K562 (cell line): ENCODE measurements at regions not wholly inside any gene's neighbourhood (a gene's known extent, or its start where the extent isn't known, plus 50 kb on each side); places are given as distances from the start of the nearest gene placed in this dataset.

Experiments used
- CTCF ChIP-seq, 3 experiments: IDR thresholded peaks in 2 of 3; conservative IDR thresholded peaks in 1 of 3; 2 replicates each; pipeline ENCODE4 v1.5.1; 2011 to 2012; ENCODE audit warnings: low read length in 3 of 3, mild to moderate bottlenecking in 3 of 3, control low read depth in 2 of 3, improper control_type of control experiment in 1 of 3, inconsistent platforms in 1 of 3, low read depth in 1 of 3, mixed read lengths in 1 of 3, moderate library complexity in 1 of 3; ENCODE audit not compliant: insufficient read depth in 2 of 3
- FOXK2 ChIP-seq, 2 experiments: fragments of 450-650 bp; IDR thresholded peaks in 1 of 2; conservative IDR thresholded peaks in 1 of 2; 2 replicates each; pipeline ENCODE4 v1.6.1; 2016; ENCODE audit warnings: low read depth in 2 of 2, mild to moderate bottlenecking in 1 of 2
- RAD51 ChIP-seq: fragments of 450-650 bp; IDR thresholded peaks from 2 replicates; pipeline ENCODE4 v1.7.1; 2016; ENCODE audit warnings: low read depth, mild to moderate bottlenecking, borderline replicate concordance
- ZNF766 ChIP-seq: fragments of 200-800 bp; sonication (Bioruptor generic); conservative IDR thresholded peaks from 2 replicates; pipeline ENCODE4 v1.6.1; 2016; ENCODE audit warnings: missing genetic modification characterization, missing compliant biosample characterization

GRCh38 chr22:48630433-48630754, 1197.3 kb downstream of the BRD1 start:
- no peak for TF ChIP-seq ZNF766 (CRISPR knock-in tag)
- no peak for TF ChIP-seq RAD51
- TF ChIP-seq CTCF (IDR thresholded peaks at IDR 0.05 in 2 of 3, conservative IDR thresholded peaks at IDR 0.05 in 1 of 3; ENCODE audit: insufficient read depth in 2 of 3, low read depth in 1 of 3, low read length in 3 of 3), result no peak
- TF ChIP-seq FOXK2 (conservative IDR thresholded peaks at IDR 0.05 in 1 of 2, IDR thresholded peaks at IDR 0.05 in 1 of 2; ENCODE audit: low read depth in 2 of 2), result no peak
